SK-N-MC (cell line): ENCODE measurements at regions not wholly inside any gene's neighbourhood (a gene's known extent, or its start where the extent isn't known, plus 50 kb on each side); places are given as distances from the start of the nearest gene placed in this dataset.

Source experiments
- EZH2 ChIP-seq: fragments of 200-600 bp; sonication (generic); IDR thresholded peaks from one replicate; pipeline ENCODE4 v1.6.1; 2017; ENCODE audit warnings: antibody characterized with exemption
- POLR2AphosphoS5 ChIP-seq: IDR thresholded peaks from 2 replicates; pipeline ENCODE4 v1.6.1; 2012; ENCODE audit warnings: mild to moderate bottlenecking, low read depth, low read length, borderline replicate concordance

- TF ChIP-seq POLR2AphosphoS5 (no peak), EZH2 (no peak)
These were observed 77.5 kb upstream of the HIVEP1 start for GRCh38 chr6:11934638-11935037.
